22Rv1 (cell line): ENCODE measurements at regions not wholly inside any gene's neighbourhood (a gene's known extent, or its start where the extent isn't known, plus 50 kb on each side); places are given as distances from the start of the nearest gene placed in this dataset.

Source experiments
- CTCF ChIP-seq: fragments of 450-650 bp; IDR thresholded peaks from 2 replicates; pipeline ENCODE4 v1.5.1; 2017; ENCODE audit warnings: mild to moderate bottlenecking
- ZFX ChIP-seq: fragments of 450-650 bp; IDR thresholded peaks from 2 replicates; pipeline ENCODE4 v1.6.1; 2017; ENCODE audit warnings: antibody characterized with exemption, borderline replicate concordance

- TF ChIP-seq CTCF (no peak), ZFX (no peak)
These were observed 53.9 kb upstream of the RORB start for GRCh38 chr9:74443036-74443750.
